ENCODE measurements at regions not wholly inside any gene's neighbourhood (a gene's known extent, or its start where the extent isn't known, plus 50 kb on each side); places are given as distances from the start of the nearest gene placed in this dataset.
"Not testable (repeated sequence)": the region's sequence is repeated elsewhere in the genome, so short reads cannot be mapped to it uniquely, and the experiment has no call there.

DNA sequence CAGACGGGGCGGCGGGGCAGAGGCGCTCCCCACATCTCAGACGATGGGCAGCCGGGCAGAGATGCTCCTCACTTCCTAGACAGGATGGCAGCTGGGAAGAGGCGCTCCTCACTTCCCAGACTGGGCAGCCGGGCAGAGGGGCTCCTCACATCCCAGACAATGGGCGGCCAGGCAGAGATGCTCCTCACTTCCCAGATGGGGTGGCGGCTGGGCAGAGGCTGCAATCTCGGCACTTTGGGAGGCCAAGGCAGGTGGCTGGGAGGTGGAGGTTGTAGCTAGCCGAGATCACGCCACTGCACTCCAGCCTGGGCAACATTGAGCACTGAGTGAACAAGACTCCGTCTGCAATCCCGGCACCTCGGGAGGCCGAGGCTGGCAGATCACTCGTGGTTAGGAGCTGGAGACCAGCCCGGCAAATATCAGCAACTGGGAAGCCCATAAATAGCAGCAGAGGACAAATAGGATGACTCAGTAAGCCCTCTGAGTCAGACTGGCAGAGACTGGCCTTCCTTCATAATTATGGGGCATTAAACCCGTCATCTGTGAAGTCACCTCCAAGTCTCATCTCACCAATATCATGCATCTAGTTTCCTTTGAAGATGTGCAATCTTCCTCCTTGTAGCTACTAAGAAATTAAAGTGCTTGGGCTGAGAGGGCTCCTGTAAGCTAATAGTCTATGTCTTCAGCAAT is 337.3 kb downstream of the GOLGA6L6 start:
- H3K56ac ChIP-seq (ENCODE audit: extremely low read depth, insufficient read depth, low read length); BruUV-seq (replicated peaks); DNase-seq; dilution Hi-C loops (cut with HindIII; ENCODE audit: low sequenced_read_pairs, unreplicated experiment); H3K27ac ChIP-seq (ENCODE audit: insufficient read depth, low read length); CTCF ChIA-PET; H2AK5ac ChIP-seq (ENCODE audit: low read depth, low read length); H2BK120ac ChIP-seq (ENCODE audit: low read depth, low read length); H4K5ac ChIP-seq (ENCODE audit: low read depth, low read length); H3K4ac ChIP-seq (ENCODE audit: low read depth, low read length); H4K91ac ChIP-seq (ENCODE audit: insufficient read depth, low read depth, low read length); ATAC-seq (ENCODE audit: low read depth); H3K9me1 ChIP-seq (ENCODE audit: insufficient read depth, low read length); H4K8ac ChIP-seq (ENCODE audit: low read depth in 2 of 2, low read length in 2 of 2); H3K18ac ChIP-seq (ENCODE audit: low read depth, low read length); H3K4me3 ChIP-seq (ENCODE audit: insufficient read depth, low read depth, low read length); H3K79me1 ChIP-seq (ENCODE audit: low read depth in 1 of 2, low read length in 2 of 2); POLR2A ChIA-PET (ENCODE audit: unreplicated experiment); H2AFZ ChIP-seq (replicated peaks; ENCODE audit: low read length, poor library complexity); H3K23ac ChIP-seq (ENCODE audit: low read depth, low read length); intact Hi-C loops (cut with micrococcal nuclease); H2BK20ac ChIP-seq (ENCODE audit: low read depth, low read length); H2BK5ac ChIP-seq (ENCODE audit: low read depth, low read length, poor library complexity, severe bottlenecking); H3K14ac ChIP-seq (replicated peaks; ENCODE audit: low read depth, low read length); H3K4me2 ChIP-seq (ENCODE audit: low read depth, low read length); H4K20me1 ChIP-seq (ENCODE audit: insufficient read depth, low read length); H2BK15ac ChIP-seq (ENCODE audit: low read depth, low read length); H3K27me3 ChIP-seq (ENCODE audit: control insufficient read depth, insufficient read depth, low read length); H3K4me1 ChIP-seq (ENCODE audit: control insufficient read depth, insufficient read depth, low read length); H3K9ac ChIP-seq (ENCODE audit: low read depth, low read length); H3K36me3 ChIP-seq (ENCODE audit: control insufficient read depth, insufficient read depth, low read length); H2AK9ac ChIP-seq (replicated peaks; ENCODE audit: low read depth, low read length, poor library complexity): not testable (repeated sequence)
- 84% methylated on average over 5 of the region's 20 CpGs; no CpG with 5 or more reads in 1 of the 2 experiments for WGBS, 2 experiments (ENCODE audit: extremely low coverage in 2 of 2, insufficient read length in 1 of 2)
- in situ Hi-C loops (cut with MboI; ENCODE audit: low sequenced_read_pairs), result loop anchor here (10.0 kb wide), 1 partner anchor 150 kb away; no protein-coding TSS in a partner anchor
- H3K9me3 ChIP-seq (ENCODE audit: control insufficient read depth, insufficient read depth, low read length), result peaks cover 15% of the 10 kb centered on the region

DNA sequence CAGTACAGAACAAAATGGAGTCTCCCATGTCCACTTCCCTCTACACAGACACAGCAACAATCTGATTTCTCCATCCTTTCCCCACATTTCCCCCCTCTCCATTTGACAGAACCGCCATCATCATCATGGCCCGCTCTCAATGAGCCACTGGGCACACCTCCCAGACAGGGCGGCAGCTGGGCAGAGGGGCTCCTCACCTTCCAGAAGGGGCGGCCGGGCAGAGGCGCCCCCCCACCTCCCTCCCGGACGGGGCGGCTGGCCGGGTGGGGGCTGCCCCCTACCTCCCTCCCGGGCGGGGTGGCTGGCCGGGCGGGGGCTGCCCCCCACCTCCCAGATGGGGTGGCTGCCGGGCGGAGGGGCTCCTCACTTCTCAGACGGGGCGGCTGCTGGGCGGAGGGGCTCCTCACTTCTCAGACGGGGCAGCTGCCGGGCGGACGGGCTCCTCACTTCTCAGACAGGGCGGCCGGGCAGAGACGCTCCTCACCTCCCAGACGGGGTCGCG is 337.9 kb downstream of the GOLGA6L6 start:
- in situ Hi-C loops (cut with MboI; ENCODE audit: low sequenced_read_pairs), result loop anchor here (10.0 kb wide), 1 partner anchor 151 kb away; no protein-coding TSS in a partner anchor

More for the DNA sequence above, 337.9 kb downstream of the GOLGA6L6 start:
- H3K27ac ChIP-seq (ENCODE audit: insufficient read depth, low read length); H4K91ac ChIP-seq (ENCODE audit: insufficient read depth, low read depth, low read length); H2BK5ac ChIP-seq (ENCODE audit: low read depth, low read length, poor library complexity, severe bottlenecking); H3K4me2 ChIP-seq (ENCODE audit: low read depth, low read length); BruUV-seq (replicated peaks); dilution Hi-C loops (cut with HindIII; ENCODE audit: low sequenced_read_pairs, unreplicated experiment); H3K4ac ChIP-seq (ENCODE audit: low read depth, low read length); H3K9me1 ChIP-seq (ENCODE audit: insufficient read depth, low read length); DNase-seq; H2AK9ac ChIP-seq (replicated peaks; ENCODE audit: low read depth, low read length, poor library complexity); H4K5ac ChIP-seq (ENCODE audit: low read depth, low read length); H3K79me1 ChIP-seq (ENCODE audit: low read depth in 1 of 2, low read length in 2 of 2); H4K8ac ChIP-seq (ENCODE audit: low read depth in 2 of 2, low read length in 2 of 2); H4K20me1 ChIP-seq (ENCODE audit: insufficient read depth, low read length); H3K23ac ChIP-seq (ENCODE audit: low read depth, low read length); H3K56ac ChIP-seq (ENCODE audit: extremely low read depth, insufficient read depth, low read length); H3K36me3 ChIP-seq (ENCODE audit: control insufficient read depth, insufficient read depth, low read length); H3K9ac ChIP-seq (ENCODE audit: low read depth, low read length); POLR2A ChIA-PET (ENCODE audit: unreplicated experiment); H3K27me3 ChIP-seq (ENCODE audit: control insufficient read depth, insufficient read depth, low read length); H2BK15ac ChIP-seq (ENCODE audit: low read depth, low read length); H3K4me1 ChIP-seq (ENCODE audit: control insufficient read depth, insufficient read depth, low read length); H3K14ac ChIP-seq (replicated peaks; ENCODE audit: low read depth, low read length); CTCF ChIA-PET; H2AFZ ChIP-seq (replicated peaks; ENCODE audit: low read length, poor library complexity); intact Hi-C loops (cut with micrococcal nuclease); H2AK5ac ChIP-seq (ENCODE audit: low read depth, low read length); H2BK20ac ChIP-seq (ENCODE audit: low read depth, low read length); ATAC-seq (ENCODE audit: low read depth); H3K18ac ChIP-seq (ENCODE audit: low read depth, low read length); H2BK120ac ChIP-seq (ENCODE audit: low read depth, low read length); H3K4me3 ChIP-seq (ENCODE audit: insufficient read depth, low read depth, low read length): not testable (repeated sequence)
- WGBS, 2 experiments (ENCODE audit: extremely low coverage in 2 of 2, insufficient read length in 1 of 2), result 60% methylated on average over 5 of the region's 29 CpGs; no CpG with 5 or more reads in 1 of the 2 experiments
- H3K9me3 ChIP-seq (ENCODE audit: control insufficient read depth, insufficient read depth, low read length), result peaks cover 15% of the 10 kb centered on the region
